ENCODE measurements at regions not wholly inside any gene's neighbourhood (a gene's known extent, or its start where the extent isn't known, plus 50 kb on each side); places are given as distances from the start of the nearest gene placed in this dataset.

DNA sequence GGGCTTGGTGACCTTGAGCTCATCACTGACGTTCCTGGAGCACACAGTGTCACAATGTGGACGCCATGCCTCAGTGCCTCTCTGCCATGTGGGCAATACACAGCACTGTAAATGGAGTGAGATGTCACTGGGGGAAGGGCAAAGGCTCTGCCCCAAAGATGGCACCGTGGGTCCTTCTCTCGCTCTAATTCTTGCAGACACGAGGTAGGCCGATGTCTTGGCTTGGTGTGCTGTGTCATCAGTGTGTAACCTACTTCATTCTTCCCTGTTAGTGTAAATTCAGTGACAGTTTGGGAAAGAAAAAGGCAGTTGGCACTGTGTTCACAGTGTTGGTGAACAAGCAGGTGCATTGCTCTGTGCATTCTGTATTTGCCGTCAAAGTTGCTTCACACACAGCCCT, 309.3 kb upstream of the MYT1L start:
- TF ChIP-seq SIN3A (IDR thresholded peaks at IDR 0.05; ENCODE audit: borderline replicate concordance, low read depth, low read length) (no peak), TCF12 (IDR thresholded peaks at IDR 0.05) (no peak), EZH2phosphoT487 (IDR thresholded peaks at IDR 0.05; ENCODE audit: borderline replicate concordance, low read depth) (no peak), RAD21 (IDR thresholded peaks at IDR 0.05; ENCODE audit: low read length) (no peak), RCOR1 (IDR thresholded peaks at IDR 0.05; ENCODE audit: low read length) (no peak), SMC3 (IDR thresholded peaks at IDR 0.05; ENCODE audit: low read depth, low read length) (no peak), EP300 (IDR thresholded peaks at IDR 0.05; ENCODE audit: borderline replicate concordance in 1 of 2, low read depth in 1 of 2, low read length in 1 of 2) (no peak), NFIC (IDR thresholded peaks at IDR 0.05; ENCODE audit: borderline replicate concordance) (no peak), GABPA (IDR thresholded peaks at IDR 0.05; ENCODE audit: low read depth) (no peak), IRF3 (IDR thresholded peaks at IDR 0.05; ENCODE audit: low read depth, low read length) (no peak)
- TF ChIP-seq, protein P1, sequence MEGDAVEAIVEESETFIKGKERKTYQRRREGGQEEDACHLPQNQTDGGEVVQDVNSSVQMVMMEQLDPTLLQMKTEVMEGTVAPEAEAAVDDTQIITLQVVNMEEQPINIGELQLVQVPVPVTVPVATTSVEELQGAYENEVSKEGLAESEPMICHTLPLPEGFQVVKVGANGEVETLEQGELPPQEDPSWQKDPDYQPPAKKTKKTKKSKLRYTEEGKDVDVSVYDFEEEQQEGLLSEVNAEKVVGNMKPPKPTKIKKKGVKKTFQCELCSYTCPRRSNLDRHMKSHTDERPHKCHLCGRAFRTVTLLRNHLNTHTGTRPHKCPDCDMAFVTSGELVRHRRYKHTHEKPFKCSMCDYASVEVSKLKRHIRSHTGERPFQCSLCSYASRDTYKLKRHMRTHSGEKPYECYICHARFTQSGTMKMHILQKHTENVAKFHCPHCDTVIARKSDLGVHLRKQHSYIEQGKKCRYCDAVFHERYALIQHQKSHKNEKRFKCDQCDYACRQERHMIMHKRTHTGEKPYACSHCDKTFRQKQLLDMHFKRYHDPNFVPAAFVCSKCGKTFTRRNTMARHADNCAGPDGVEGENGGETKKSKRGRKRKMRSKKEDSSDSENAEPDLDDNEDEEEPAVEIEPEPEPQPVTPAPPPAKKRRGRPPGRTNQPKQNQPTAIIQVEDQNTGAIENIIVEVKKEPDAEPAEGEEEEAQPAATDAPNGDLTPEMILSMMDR (IDR thresholded peaks at IDR 0.05), result no peak
- TF ChIP-seq, protein P2, sequence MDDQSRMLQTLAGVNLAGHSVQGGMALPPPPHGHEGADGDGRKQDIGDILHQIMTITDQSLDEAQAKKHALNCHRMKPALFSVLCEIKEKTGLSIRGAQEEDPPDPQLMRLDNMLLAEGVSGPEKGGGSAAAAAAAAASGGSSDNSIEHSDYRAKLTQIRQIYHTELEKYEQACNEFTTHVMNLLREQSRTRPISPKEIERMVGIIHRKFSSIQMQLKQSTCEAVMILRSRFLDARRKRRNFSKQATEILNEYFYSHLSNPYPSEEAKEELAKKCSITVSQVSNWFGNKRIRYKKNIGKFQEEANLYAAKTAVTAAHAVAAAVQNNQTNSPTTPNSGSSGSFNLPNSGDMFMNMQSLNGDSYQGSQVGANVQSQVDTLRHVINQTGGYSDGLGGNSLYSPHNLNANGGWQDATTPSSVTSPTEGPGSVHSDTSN (IDR thresholded peaks at IDR 0.05), result no peak
